Inferior parietal cortex (tissue), 1 donor: ENCODE measurements at regions not wholly inside any gene's neighbourhood (a gene's known extent, or its start where the extent isn't known, plus 50 kb on each side); places are given as distances from the start of the nearest gene placed in this dataset.

Experiments used
- DNase-seq: peaks from one replicate; pipeline ENCODE4 v3.0.0-alpha.2; 2016; ENCODE audit errors: extremely low spot score

DNA sequence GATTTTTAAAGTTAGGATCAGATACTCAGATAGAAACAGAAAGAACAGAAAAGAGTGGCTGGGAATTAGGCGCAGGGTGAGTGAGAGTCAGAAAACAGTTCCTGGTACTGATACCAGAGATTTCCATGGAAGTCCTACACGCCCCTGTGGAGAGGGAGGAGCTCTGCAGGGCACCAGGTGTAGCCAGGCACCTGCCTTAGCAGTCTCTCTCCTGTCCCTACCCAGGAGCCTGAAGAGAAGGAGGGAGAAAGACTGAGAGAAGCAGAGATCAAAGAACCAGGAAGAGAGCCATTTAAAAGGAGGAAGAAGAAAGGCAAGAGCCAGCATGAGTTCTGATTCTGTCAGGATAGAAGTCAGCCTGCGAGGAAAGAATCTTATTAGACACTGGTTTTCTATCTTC is 65.0 kb downstream of the CBLN1 start:
- DNase-seq = no peak

- no peak for DNase-seq
Measured at GRCh38 chr16:49213594-49213993, 68.0 kb downstream of the CBLN1 start.

GRCh38 chr16:49204191-49204590 is 77.4 kb downstream of the CBLN1 start:
- no peak for DNase-seq

GRCh38 chr16:49203361-49203760 is 78.3 kb downstream of the CBLN1 start:
- no peak for DNase-seq

DNA sequence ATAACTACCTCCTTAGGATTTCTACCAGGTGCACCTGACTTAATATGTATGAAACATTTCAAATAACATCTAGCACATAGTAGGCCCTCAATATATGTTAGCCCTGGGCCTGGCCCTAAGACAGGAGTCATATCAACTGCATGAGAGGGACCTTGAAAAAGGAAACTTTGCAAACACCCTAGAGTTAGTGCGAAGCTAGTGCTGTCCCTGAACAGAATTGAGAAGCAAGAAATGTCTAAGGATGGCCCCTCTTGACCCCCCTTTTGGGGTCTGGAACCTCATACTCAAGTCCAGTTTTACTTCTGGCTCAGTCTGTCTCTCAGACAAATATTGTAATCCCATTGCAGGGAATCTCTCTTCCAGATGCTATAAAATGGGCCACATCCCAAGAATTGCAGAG is 80.5 kb downstream of the CBLN1 start:
- no peak for DNase-seq

DNA sequence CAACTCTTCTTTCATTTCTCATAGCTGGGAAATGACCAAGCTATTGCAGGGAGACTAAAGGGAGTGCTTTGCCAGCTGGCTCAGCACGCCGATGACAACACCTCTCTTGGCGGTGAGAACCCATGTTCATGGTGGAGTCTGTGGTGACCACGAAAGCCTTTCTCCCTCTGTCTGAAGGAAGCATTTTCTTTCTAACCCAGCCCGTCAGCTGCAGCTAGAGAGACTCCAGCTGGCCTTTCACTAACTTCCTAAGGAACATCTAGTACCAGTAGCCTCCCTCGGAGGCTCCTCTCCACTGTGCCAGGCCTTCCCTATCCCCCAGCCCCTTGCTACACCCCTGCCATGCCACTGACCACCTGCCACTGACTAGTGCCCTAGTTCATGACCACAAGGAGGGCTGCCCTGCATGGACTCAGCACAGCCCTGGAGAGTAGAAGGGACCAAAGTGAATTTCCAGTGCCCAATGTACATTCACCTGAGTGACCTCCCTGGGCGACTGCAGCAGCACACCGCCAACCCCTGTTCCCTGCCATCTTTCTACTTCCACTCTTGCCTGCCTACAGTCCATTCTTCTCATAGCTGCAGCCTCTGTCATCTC is 81.3 kb downstream of the CBLN1 start:
- DNase-seq = no peak

- no peak for DNase-seq
Measured at GRCh38 chr16:49195237-49195548, 86.4 kb downstream of the CBLN1 start.

- DNase-seq = no peak
Measured at GRCh38 chr16:49194537-49195236, 87.0 kb downstream of the CBLN1 start.

DNA sequence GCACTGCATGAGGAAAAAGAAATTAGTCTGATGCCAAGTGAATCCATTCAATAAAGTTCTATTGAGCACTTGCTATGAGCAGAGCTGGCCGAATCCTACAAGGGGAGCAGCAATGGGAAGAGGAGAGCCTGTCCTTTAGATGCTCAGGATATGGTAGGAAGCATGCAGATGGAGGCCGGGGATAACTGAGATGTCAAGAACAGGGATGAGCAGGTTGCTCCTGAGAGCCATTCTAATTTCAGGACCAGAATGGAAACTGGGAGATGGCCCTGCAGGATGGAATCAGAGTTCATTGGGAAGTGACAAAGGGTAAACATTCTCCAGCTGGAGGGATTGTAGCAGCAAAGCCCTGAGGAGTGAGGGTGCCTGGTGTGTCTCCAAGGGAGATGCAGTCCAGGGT is 88.0 kb downstream of the CBLN1 start:
- no peak for DNase-seq

- DNase-seq = no peak
Measured at GRCh38 chr16:49189286-49189685, 92.4 kb downstream of the CBLN1 start.

- no peak for DNase-seq
Measured at GRCh38 chr16:49183911-49184310, 97.7 kb downstream of the CBLN1 start.

DNA sequence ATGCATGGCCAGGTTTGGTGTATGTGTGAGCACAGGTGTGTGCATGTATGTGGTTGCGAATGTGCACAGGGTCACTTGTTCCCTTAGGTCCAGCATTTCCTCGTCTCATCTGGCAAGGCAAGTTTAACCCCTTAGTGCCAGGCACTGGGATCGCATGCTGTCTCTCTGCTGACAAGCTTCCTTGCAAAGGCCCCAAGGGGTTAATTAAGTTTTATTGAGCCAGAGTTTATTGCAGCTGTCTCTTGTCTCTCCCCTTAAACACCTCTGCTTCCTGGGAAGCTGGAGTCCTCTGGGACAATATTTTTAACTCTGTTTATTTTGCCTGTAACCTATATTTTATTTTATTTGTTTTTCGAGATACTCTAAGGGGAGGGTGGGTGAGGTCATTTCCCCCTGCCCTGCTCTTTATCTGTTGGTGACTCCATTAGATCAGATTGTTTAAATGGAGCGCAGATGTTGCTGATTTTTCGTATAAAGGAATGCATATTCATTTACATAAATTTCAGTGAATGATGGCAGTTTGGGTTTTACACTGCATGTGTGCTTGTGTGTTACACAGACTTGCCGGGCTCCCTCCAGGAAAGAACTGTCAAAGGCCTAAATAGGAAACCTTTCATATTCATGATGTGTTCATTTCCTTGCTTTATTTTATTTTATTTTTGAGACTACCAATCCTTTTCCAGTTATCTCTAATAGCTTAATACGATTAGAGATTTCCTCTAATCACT is 99.7 kb downstream of the CBLN1 start:
- DNase-seq = no peak

GRCh38 chr16:49179714-49180330 is 101.8 kb downstream of the CBLN1 start:
- DNase-seq = no peak

GRCh38 chr16:49168126-49168525 is 113.5 kb downstream of the CBLN1 start:
- no peak for DNase-seq

DNA sequence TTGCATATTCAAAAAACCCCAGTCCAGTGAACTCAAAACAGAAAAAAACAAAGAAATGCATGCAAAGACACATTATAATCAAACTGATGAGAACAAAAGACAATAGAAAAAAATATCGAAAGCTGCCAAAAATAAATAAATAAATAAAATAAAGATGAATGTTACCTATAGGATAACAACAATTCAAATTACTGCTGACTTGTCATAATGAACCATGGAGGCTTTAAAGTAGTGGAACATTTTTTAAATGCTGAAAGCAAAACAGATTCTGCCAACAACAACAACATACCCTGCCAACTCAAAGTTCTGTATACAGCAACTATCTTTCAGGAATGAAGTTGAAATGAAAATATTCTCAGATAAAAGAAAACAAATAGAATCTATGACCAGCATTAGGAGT is 116.6 kb downstream of the CBLN1 start:
- no peak for DNase-seq

- no peak for DNase-seq
Measured at GRCh38 chr16:49161191-49161590, 120.4 kb downstream of the CBLN1 start.

- no peak for DNase-seq
Measured at GRCh38 chr16:49158029-49158642, 123.5 kb downstream of the CBLN1 start.

DNA sequence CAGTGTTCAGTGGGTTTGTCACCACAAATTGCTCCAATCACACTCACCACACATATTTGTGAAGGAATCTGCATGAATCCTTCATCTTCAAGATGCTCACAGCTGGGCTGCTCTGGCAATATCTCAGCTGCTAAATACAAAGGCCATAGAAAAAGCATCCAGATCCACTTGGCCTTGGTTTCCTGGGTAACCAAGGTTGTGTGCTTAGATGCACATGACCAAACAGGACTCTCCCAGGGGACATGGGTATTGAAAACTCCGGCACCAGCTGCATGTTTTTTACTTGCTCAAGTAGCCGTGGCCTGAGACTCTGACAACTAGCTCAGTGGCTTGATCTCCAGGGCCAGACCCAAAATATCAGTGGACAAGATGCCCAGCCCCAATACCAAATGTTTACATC is 131.3 kb downstream of the CBLN1 start:
- DNase-seq = no peak

- no peak for DNase-seq
Measured at GRCh38 chr16:49148410-49148809, 133.2 kb downstream of the CBLN1 start.

DNA sequence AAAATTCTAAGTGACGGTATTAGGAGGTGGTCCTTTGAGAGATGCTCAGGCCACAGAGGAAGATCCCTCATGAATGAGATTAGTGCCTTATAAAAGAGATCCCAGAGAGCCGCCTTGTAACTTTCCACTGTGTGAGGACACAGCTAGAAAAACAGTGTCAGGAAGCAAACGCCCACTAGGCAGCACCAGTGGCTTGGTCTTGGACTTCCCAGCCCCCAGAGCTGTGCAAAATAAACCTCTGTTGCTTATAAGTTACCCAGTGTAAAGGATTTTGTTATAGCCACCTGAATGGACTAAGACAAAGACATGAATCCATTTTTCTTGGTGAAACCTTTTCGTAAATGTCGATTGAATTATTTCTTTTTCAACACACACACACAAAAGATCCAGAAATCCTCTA is 141.0 kb downstream of the CBLN1 start:
- DNase-seq = no peak

DNA sequence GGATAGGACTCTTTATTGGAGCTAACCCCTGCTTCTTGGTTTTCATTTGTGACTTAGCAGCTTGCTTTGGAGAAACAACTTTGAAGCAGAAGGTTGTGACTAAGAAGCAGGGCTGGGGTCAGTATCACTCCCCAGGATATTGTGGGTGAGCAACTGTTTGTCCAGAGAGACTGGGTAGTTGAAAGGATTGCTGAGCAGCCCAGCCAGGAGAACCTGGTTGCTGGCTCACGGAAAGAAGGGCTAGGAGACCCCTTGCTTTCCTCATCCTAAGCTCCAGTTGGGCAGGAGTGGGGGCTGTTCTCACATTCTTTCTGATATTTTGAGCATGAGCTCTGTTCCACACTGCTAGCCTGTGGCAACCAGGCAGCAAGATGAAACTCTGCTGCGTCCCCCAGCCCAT is 151.2 kb downstream of the CBLN1 start:
- no peak for DNase-seq

- no peak for DNase-seq
Measured at GRCh38 chr16:49129935-49130334, 151.7 kb downstream of the CBLN1 start.
